ENCODE measurements at regions not wholly inside any gene's neighbourhood (a gene's known extent, or its start where the extent isn't known, plus 50 kb on each side); places are given as distances from the start of the nearest gene placed in this dataset.

GRCh38 chr14:100466111-100466856, 120.9 kb downstream of the BEGAIN start:
- no peak overlapping the region for H3K4me3 ChIP-seq (ENCODE audit: low read length)
- no peak for DNase-seq (ENCODE audit: low read depth)
- no peak for TF ChIP-seq CTCF (IDR thresholded peaks at IDR 0.05; ENCODE audit: insufficient read depth, low read depth, low read length, missing control alignments)

DNA sequence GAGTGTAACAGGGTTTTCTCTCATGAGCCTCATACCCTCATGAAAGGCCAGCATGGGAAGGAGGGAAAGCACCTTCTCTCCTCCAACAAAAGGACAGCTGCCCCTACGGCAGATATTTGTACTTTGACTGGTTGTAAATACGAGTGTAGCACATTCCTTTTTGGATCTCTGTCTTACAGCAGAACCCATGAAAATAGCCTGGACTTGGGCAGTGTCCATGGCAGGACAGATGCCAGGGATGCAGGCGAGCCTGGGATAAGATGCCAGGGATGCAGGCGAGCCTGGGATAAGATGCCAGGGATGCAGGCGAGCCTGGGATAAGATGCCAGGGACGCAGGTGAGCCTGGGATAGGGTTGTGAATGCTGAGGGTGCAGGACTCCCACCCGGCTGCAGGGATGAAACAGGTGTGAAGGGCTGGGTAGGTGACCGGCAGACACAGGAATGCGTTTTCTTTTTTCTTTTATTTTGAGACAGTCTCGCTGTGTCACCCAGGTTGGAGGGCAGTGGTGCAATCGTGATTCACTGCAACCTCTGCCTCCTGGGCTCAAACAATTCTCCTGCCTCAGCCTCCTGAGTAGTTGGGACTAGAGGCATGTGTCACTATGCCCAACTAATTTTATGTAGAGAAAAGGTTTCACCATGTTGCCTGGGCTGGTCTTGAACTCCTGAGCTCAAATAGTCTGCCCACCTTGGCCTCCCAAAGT, 120.0 kb downstream of the BEGAIN start:
- no peak for TF ChIP-seq CTCF (IDR thresholded peaks at IDR 0.05; ENCODE audit: insufficient read depth, low read depth, low read length, missing control alignments)

GRCh38 chr14:100467939-100468338, 119.3 kb downstream of the BEGAIN start:
- no peak for DNase-seq (ENCODE audit: low read depth)
- no peak overlapping the region for H3K4me3 ChIP-seq (ENCODE audit: low read length)
- TF ChIP-seq CTCF (IDR thresholded peaks at IDR 0.05; ENCODE audit: insufficient read depth, low read depth, low read length, missing control alignments), result no peak

More for the DNA sequence above, 120.0 kb downstream of the BEGAIN start:
- H3K4me3 ChIP-seq (ENCODE audit: low read length), result no peak overlapping the region
- DNase-seq (ENCODE audit: low read depth), result no peak

DNA sequence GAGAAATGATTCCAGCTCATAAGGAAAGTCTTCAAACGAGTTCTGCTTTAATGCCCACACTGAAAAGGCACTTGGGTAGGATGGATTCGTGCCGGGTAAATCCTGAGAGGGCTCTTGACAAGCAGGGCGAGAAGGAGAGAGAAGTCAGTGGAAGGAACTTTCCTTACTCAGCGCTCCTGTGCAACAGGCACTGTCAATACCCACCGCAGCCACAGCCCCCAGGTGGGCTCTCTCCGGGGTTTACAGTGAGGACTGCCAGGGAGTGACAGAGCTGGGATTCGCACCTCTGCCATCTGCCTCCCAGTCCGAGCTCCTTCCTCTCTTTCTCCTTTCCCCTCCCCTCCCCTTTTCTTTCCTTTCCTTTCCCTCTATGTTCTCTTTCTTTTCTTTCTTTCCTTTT, 118.7 kb downstream of the BEGAIN start:
- no peak overlapping the region for H3K4me3 ChIP-seq (ENCODE audit: low read length)
- no peak for TF ChIP-seq CTCF (IDR thresholded peaks at IDR 0.05; ENCODE audit: insufficient read depth, low read depth, low read length, missing control alignments)
- no peak for DNase-seq (ENCODE audit: low read depth)

DNA sequence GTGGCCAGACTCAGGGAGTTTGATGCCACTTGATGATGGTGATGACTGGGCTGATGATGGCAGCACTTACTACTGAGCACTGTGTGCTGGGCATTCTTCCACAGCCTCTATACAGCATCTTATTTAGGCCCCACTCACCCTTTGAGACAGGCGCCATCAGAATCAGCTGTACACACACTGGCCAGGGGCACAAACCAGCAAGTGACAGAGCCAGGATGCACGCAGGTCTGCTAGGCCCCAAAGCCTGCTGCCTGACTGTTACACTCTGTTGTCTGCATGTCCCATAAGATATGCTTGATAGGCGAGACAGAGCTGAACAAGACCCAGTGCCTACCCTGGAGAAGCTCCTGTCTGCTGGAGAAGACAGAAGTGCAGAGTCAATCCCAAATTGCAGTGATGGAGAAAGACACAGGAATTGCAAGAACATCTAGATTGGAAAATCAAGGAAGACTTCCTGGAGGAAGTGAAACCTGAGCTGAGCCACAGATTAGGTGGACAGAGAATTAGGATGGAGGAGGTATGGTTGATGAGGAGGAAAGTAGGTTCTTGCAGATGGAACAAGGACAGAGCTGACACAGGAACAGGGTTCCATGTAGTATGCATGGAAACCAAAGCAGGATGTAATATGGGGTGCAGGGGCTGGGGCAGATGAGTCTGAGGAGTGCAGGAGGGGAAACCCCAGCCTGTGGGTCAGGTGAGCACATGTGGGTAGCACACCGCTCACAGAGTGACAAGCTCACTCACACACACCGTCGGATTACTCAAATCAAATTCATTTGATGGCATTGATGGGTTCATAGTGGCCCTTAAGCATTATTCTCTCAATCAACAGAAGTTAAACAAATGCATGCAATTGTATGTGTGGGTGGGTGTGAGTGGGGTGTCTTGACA, 117.3 kb downstream of the BEGAIN start:
- no peak for TF ChIP-seq CTCF (IDR thresholded peaks at IDR 0.05; ENCODE audit: insufficient read depth, low read depth, low read length, missing control alignments)
- H3K4me3 ChIP-seq (ENCODE audit: low read length), result no peak overlapping the region
- DNase-seq (ENCODE audit: low read depth), result no peak

- H3K4me3 ChIP-seq (ENCODE audit: low read length), result no peak overlapping the region
- TF ChIP-seq CTCF (IDR thresholded peaks at IDR 0.05; ENCODE audit: insufficient read depth, low read depth, low read length, missing control alignments), result no peak
- no peak for DNase-seq (ENCODE audit: low read depth)
Observed at GRCh38 chr14:100470523-100470897, 116.7 kb downstream of the BEGAIN start.

All from epithelial cell of esophagus (primary cell).